BE2C (cell line): ENCODE measurements at regions not wholly inside any gene's neighbourhood (a gene's known extent, or its start where the extent isn't known, plus 50 kb on each side); places are given as distances from the start of the nearest gene placed in this dataset.

Experiments
- DNase-seq: peaks from one replicate; pipeline ENCODE4 v3.0.0-alpha.2; 2020
- H3K27me3 ChIP-seq: fragments of 250-450 bp; sonication (Bioruptor Pico); 2 replicates; pipeline ENCODE4 v1.5.1; 2020; ENCODE audit warnings: mild to moderate bottlenecking
- H3K36me3 ChIP-seq: fragments of 250-450 bp; sonication (Bioruptor Pico); 2 replicates; pipeline ENCODE4 v1.5.1; 2020; ENCODE audit warnings: mild to moderate bottlenecking
- H3K4me1 ChIP-seq: fragments of 250-450 bp; sonication (Bioruptor Pico); 2 replicates; pipeline ENCODE4 v1.5.1; 2020
- H3K4me3 ChIP-seq: 2 replicates; pipeline ENCODE4 v1.5.1; 2011; ENCODE audit warnings: low read depth, low read length
- H3K9me3 ChIP-seq: fragments of 250-450 bp; sonication (Bioruptor Pico); 2 replicates; pipeline ENCODE4 v1.5.1; 2020
- CTCF ChIP-seq: IDR thresholded peaks from 2 replicates; pipeline ENCODE4 v1.5.1; 2012; ENCODE audit warnings: mild to moderate bottlenecking, low read depth, low read length

GRCh38 chr7:131232768-131233167 lies 94.9 kb upstream of the MKLN1 start:
- DNase-seq, result no peak
- Histone ChIP-seq H3K4me1 (peaks cover 7% of the 10 kb centered on the region; the same call in 1 of the 2 replicates), H3K9me3 (no peaks in the 10 kb centered on the region), H3K27me3 (no peaks in the 10 kb centered on the region), H3K36me3 (no peaks in the 10 kb centered on the region), H3K4me3 (no peak overlapping the region)
- no peak for TF ChIP-seq CTCF

DNA sequence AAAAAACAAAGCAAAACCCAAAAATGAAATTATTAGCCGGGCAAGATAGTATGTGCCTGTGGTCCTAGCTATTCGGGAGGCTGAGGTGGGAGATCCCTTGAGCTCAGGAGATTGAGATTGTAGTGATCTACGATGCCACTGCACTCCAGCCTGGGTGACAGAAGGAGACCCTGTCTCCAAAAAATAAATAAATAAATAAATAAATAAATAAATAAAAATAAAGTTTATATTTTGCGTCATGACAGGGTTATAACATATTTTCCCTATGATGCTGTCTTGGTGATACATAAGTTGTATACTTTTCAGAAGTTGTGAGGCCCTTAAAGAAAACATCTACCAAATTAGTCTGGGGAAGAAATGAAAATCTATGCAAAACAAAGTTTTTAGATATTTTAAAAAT lies 94.5 kb upstream of the MKLN1 start:
- Histone ChIP-seq H3K4me1 (peaks cover 7% of the 10 kb centered on the region; the same call in 1 of the 2 replicates), H3K9me3 (no peaks in the 10 kb centered on the region), H3K4me3 (no peak overlapping the region), H3K36me3 (no peaks in the 10 kb centered on the region), H3K27me3 (no peaks in the 10 kb centered on the region)
- no peak for TF ChIP-seq CTCF
- no peak for DNase-seq

DNA sequence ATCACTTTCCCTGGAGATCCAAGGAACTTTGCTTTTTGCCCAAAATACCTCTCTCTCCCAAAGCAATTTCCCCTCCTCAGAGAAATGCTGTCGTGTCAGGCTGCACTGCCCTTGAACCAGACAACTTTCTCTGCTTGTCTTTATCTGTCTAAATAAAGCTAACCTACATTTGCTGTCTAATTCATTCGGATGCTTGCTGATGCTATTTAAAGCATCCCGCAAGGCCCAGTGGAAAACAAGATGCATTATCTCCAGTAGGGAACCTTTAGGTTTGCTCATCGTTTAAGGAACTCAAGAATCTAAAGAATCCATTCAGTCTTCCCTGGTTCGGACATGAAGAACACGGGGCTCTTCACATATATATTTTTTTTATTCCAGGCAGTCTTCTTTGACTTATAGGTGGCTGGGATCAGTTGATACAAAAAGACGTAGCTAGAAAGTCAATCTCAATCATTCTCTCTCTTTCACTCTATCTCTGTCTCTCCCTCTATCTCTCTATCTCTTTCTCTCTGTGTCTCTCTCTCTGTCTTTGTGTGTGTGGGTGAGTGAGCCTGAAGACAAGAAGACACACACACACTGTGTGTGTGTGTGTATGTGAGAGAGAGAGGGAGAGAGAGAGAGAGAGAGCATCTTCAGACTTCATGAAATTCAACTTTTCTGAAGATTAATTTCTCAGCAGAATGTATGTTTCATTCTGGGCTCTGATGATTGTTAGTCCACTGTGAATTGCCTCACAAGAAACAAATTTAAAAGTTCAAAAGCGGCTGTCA lies 92.8 kb upstream of the MKLN1 start:
- no peak for TF ChIP-seq CTCF
- Histone ChIP-seq H3K9me3 (no peaks in the 10 kb centered on the region), H3K4me1 (peaks cover 7% of the 10 kb centered on the region; the same call in 1 of the 2 replicates), H3K4me3 (peak overlapping the region; percentile 44), H3K27me3 (no peaks in the 10 kb centered on the region), H3K36me3 (no peaks in the 10 kb centered on the region)
- DNase-seq, result no peak

DNA sequence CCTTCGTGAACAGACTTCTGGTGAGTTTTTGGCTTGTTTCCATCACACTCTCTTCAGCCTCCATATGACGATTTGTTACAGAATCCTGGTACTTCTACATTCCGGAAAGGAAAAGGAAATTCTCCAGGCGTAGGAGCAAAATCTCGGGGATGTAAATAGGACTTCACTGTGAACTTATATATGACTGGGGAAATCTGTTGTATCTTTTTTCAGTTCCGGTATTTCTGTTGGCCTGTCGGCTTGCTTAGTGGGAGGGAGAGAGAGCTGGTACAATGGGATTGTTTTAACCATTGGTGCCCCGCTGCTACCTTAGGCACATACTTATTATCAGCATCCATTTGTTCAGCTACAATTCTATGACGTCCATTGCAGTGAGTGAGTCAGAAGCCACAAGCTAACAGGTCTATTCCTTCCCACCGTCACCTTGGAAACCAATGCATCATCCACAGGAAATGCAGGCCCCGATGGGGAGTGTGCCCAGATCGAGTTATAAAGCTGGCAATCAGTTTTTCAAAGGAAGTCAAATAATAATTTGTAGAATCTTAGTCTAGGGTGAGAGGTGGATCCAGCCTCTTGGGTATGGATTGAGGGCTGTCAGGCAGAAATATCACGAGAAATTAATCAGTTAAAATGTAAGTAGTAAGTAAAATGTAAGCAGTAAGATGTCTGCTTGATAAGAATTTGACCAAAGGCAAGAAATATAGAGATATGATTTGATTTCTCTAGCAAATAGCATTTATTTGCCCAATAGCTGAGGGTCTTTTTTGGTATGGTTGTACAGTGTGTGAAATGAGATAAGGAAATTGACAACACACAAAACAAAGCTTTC lies 92.0 kb upstream of the MKLN1 start:
- DNase-seq, result peak; percentile 64
- Histone ChIP-seq H3K4me1 (peaks cover 7% of the 10 kb centered on the region; the same call in 1 of the 2 replicates), H3K9me3 (no peaks in the 10 kb centered on the region), H3K27me3 (no peaks in the 10 kb centered on the region), H3K36me3 (no peaks in the 10 kb centered on the region), H3K4me3 (peak overlapping the region; percentile 44)
- TF ChIP-seq CTCF, result no peak

- no peak for TF ChIP-seq CTCF
- Histone ChIP-seq H3K4me1 (peaks cover 7% of the 10 kb centered on the region; the same call in 1 of the 2 replicates), H3K36me3 (no peaks in the 10 kb centered on the region), H3K4me3 (no peak overlapping the region), H3K9me3 (no peaks in the 10 kb centered on the region), H3K27me3 (no peaks in the 10 kb centered on the region)
- no peak for DNase-seq
Observed at GRCh38 chr7:131236318-131236672, 91.4 kb upstream of the MKLN1 start.

DNA sequence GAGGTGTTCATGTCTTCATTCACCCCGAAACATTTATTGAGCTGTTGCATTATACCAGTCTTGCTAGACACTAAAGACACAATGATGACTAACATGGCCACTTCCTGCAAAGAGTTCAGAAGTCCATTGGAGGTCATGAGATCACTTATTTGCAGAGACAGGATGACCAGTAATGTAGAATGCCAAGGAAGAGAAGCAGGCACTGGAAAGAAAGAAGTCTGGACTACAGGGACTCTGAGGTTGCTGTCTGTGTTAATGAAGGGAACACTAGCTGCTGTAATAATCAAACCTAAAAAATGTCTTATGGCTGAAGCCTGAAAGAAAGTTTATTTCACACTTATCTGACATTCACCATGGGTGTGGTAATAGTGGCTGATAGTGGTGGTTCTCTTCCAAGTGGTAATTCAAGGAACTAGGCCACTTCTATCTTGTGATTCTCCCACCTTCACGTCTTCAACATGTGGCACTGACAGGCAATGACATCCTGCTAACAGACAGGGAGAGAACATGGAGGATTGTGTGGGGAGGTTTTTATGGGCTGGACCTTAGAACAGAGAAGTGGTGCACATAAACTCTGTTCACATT lies 89.2 kb upstream of the MKLN1 start:
- Histone ChIP-seq H3K9me3 (no peaks in the 10 kb centered on the region), H3K4me1 (peaks cover 7% of the 10 kb centered on the region; the same call in 1 of the 2 replicates), H3K36me3 (no peaks in the 10 kb centered on the region), H3K27me3 (no peaks in the 10 kb centered on the region), H3K4me3 (no peak overlapping the region)
- no peak for DNase-seq
- TF ChIP-seq CTCF, result no peak
